ENCODE measurements at regions not wholly inside any gene's neighbourhood (a gene's known extent, or its start where the extent isn't known, plus 50 kb on each side); places are given as distances from the start of the nearest gene placed in this dataset.

- Histone ChIP-seq H2BK12ac (ENCODE audit: low read length) (no peak overlapping the region), H3K4ac (ENCODE audit: low read length) (no peak overlapping the region), H3K9ac (ENCODE audit: low read depth, low read length, poor library complexity) (no peak overlapping the region), H3K4me1 (ENCODE audit: control insufficient read depth in 2 of 2, insufficient read depth in 1 of 2, low read depth in 1 of 2, low read length in 2 of 2) (no peaks in the 10 kb centered on the region), H3K27ac (replicated peaks; ENCODE audit: low read length) (no peak overlapping the region), H3K79me1 (ENCODE audit: low read depth, low read length) (no peaks in the 10 kb centered on the region), H3K27me3 (ENCODE audit: control insufficient read depth in 3 of 3, insufficient read depth in 3 of 3, low read depth in 1 of 3, low read length in 3 of 3) (no peaks in the 10 kb centered on the region), H3K9me3 (replicated peaks in 1 of 2; ENCODE audit: control insufficient read depth in 2 of 2, insufficient read depth in 1 of 2, low read depth in 1 of 2, low read length in 2 of 2) (no peaks in the 10 kb centered on the region), H2BK15ac (ENCODE audit: low read length) (no peak overlapping the region), H3K18ac (ENCODE audit: low read length) (no peak overlapping the region), H3K23ac (ENCODE audit: low read depth, low read length, poor library complexity) (no peak overlapping the region), H3K4me2 (ENCODE audit: insufficient read depth, low read length, poor library complexity, severe bottlenecking) (no peak overlapping the region), H2AK5ac (ENCODE audit: low read depth, low read length) (no peak overlapping the region), H4K8ac (ENCODE audit: low read depth, low read length) (no peak overlapping the region), H2AFZ (ENCODE audit: low read length) (no peak overlapping the region), H3K4me3 (ENCODE audit: low read length in 2 of 2) (no peak overlapping the region), H2BK5ac (ENCODE audit: low read length) (no peak overlapping the region), H4K91ac (ENCODE audit: low read depth, low read length, poor library complexity) (no peak overlapping the region), H3K36me3 (replicated peaks in 1 of 2; ENCODE audit: control insufficient read depth in 2 of 2, insufficient read depth in 2 of 2, low read length in 2 of 2) (no peaks in the 10 kb centered on the region), H2BK120ac (ENCODE audit: low read depth, low read length) (no peak overlapping the region), H3K14ac (ENCODE audit: low read length) (no peak overlapping the region)
- no CpG with 5 or more reads among the region's 2 CpGs for WGBS, 2 donors (ENCODE audit: extremely low coverage in 2 of 2, insufficient read length in 2 of 2, insufficient replicate concordance in 1 of 2)
- no peak for DNase-seq (ENCODE audit: low spot score)
Measured at GRCh38 chrX:113457719-113458118, 617.1 kb upstream of the AMOT start.

GRCh38 chrX:113455582-113455981, 615.0 kb upstream of the AMOT start:
- Histone ChIP-seq H3K4me3 (ENCODE audit: low read length in 2 of 2) (no peak overlapping the region), H3K23ac (ENCODE audit: low read depth, low read length, poor library complexity) (no peak overlapping the region), H3K36me3 (replicated peaks in 1 of 2; ENCODE audit: control insufficient read depth in 2 of 2, insufficient read depth in 2 of 2, low read length in 2 of 2) (no peaks in the 10 kb centered on the region), H3K9me3 (replicated peaks in 1 of 2; ENCODE audit: control insufficient read depth in 2 of 2, insufficient read depth in 1 of 2, low read depth in 1 of 2, low read length in 2 of 2) (no peaks in the 10 kb centered on the region), H2AFZ (ENCODE audit: low read length) (no peak overlapping the region), H2AK5ac (ENCODE audit: low read depth, low read length) (no peak overlapping the region), H3K9ac (ENCODE audit: low read depth, low read length, poor library complexity) (no peak overlapping the region), H3K4me1 (ENCODE audit: control insufficient read depth in 2 of 2, insufficient read depth in 1 of 2, low read depth in 1 of 2, low read length in 2 of 2) (no peaks in the 10 kb centered on the region), H4K8ac (ENCODE audit: low read depth, low read length) (no peak overlapping the region), H2BK120ac (ENCODE audit: low read depth, low read length) (no peak overlapping the region), H3K27ac (replicated peaks; ENCODE audit: low read length) (no peak overlapping the region), H3K4me2 (ENCODE audit: insufficient read depth, low read length, poor library complexity, severe bottlenecking) (no peak overlapping the region), H3K27me3 (ENCODE audit: control insufficient read depth in 3 of 3, insufficient read depth in 3 of 3, low read depth in 1 of 3, low read length in 3 of 3) (no peaks in the 10 kb centered on the region), H2BK12ac (ENCODE audit: low read length) (no peak overlapping the region), H2BK15ac (ENCODE audit: low read length) (no peak overlapping the region), H3K4ac (ENCODE audit: low read length) (no peak overlapping the region), H4K91ac (ENCODE audit: low read depth, low read length, poor library complexity) (no peak overlapping the region), H2BK5ac (ENCODE audit: low read length) (no peak overlapping the region), H3K79me1 (ENCODE audit: low read depth, low read length) (no peaks in the 10 kb centered on the region), H3K18ac (ENCODE audit: low read length) (no peak overlapping the region), H3K14ac (ENCODE audit: low read length) (no peak overlapping the region)
- no peak for DNase-seq (ENCODE audit: low spot score)

GRCh38 chrX:113429011-113429410, 588.4 kb upstream of the AMOT start:
- no peak for DNase-seq (ENCODE audit: low spot score)
- H3K4me1 ChIP-seq (ENCODE audit: control insufficient read depth in 2 of 2, insufficient read depth in 1 of 2, low read depth in 1 of 2, low read length in 2 of 2) = no peaks in the 10 kb centered on the region

GRCh38 chrX:113422323-113422722, 581.7 kb upstream of the AMOT start:
- no CpG with 5 or more reads among the region's 4 CpGs for WGBS, 2 donors (ENCODE audit: extremely low coverage in 2 of 2, insufficient read length in 2 of 2, insufficient replicate concordance in 1 of 2)
- Histone ChIP-seq H3K9ac (ENCODE audit: low read depth, low read length, poor library complexity) (no peak overlapping the region), H3K18ac (ENCODE audit: low read length) (no peak overlapping the region), H3K4ac (ENCODE audit: low read length) (no peak overlapping the region), H2AFZ (ENCODE audit: low read length) (no peak overlapping the region), H3K79me1 (ENCODE audit: low read depth, low read length) (no peaks in the 10 kb centered on the region), H3K23ac (ENCODE audit: low read depth, low read length, poor library complexity) (no peak overlapping the region), H2AK5ac (ENCODE audit: low read depth, low read length) (no peak overlapping the region), H3K4me2 (ENCODE audit: insufficient read depth, low read length, poor library complexity, severe bottlenecking) (no peak overlapping the region), H2BK12ac (ENCODE audit: low read length) (no peak overlapping the region), H4K91ac (ENCODE audit: low read depth, low read length, poor library complexity) (no peak overlapping the region), H3K27ac (replicated peaks; ENCODE audit: low read length) (no peak overlapping the region), H2BK120ac (ENCODE audit: low read depth, low read length) (no peak overlapping the region), H3K36me3 (replicated peaks in 1 of 2; ENCODE audit: control insufficient read depth in 2 of 2, insufficient read depth in 2 of 2, low read length in 2 of 2) (no peaks in the 10 kb centered on the region), H3K27me3 (ENCODE audit: control insufficient read depth in 3 of 3, insufficient read depth in 3 of 3, low read depth in 1 of 3, low read length in 3 of 3) (no peaks in the 10 kb centered on the region), H3K4me1 (ENCODE audit: control insufficient read depth in 2 of 2, insufficient read depth in 1 of 2, low read depth in 1 of 2, low read length in 2 of 2) (no peaks in the 10 kb centered on the region), H2BK5ac (ENCODE audit: low read length) (no peak overlapping the region), H3K4me3 (ENCODE audit: low read length in 2 of 2) (no peak overlapping the region), H2BK15ac (ENCODE audit: low read length) (no peak overlapping the region), H3K9me3 (replicated peaks in 1 of 2; ENCODE audit: control insufficient read depth in 2 of 2, insufficient read depth in 1 of 2, low read depth in 1 of 2, low read length in 2 of 2) (no peaks in the 10 kb centered on the region), H4K8ac (ENCODE audit: low read depth, low read length) (no peak overlapping the region), H3K14ac (ENCODE audit: low read length) (no peak overlapping the region)
- no peak for DNase-seq (ENCODE audit: low spot score)

More at GRCh38 chrX:113429011-113429410, 588.4 kb upstream of the AMOT start:
- no peak overlapping the region for H3K4me2 ChIP-seq (ENCODE audit: insufficient read depth, low read length, poor library complexity, severe bottlenecking)
- no peak overlapping the region for H2AFZ ChIP-seq (ENCODE audit: low read length)
- no peaks in the 10 kb centered on the region for H3K9me3 ChIP-seq (replicated peaks in 1 of 2; ENCODE audit: control insufficient read depth in 2 of 2, insufficient read depth in 1 of 2, low read depth in 1 of 2, low read length in 2 of 2)
- H3K79me1 ChIP-seq (ENCODE audit: low read depth, low read length) = no peaks in the 10 kb centered on the region
- no peak overlapping the region for H2BK12ac ChIP-seq (ENCODE audit: low read length)
- no peak overlapping the region for H3K18ac ChIP-seq (ENCODE audit: low read length)
- no peak overlapping the region for H2BK5ac ChIP-seq (ENCODE audit: low read length)
- no peak overlapping the region for H4K8ac ChIP-seq (ENCODE audit: low read depth, low read length)
- H4K91ac ChIP-seq (ENCODE audit: low read depth, low read length, poor library complexity) = no peak overlapping the region
- H3K36me3 ChIP-seq (replicated peaks in 1 of 2; ENCODE audit: control insufficient read depth in 2 of 2, insufficient read depth in 2 of 2, low read length in 2 of 2) = no peaks in the 10 kb centered on the region
- H3K14ac ChIP-seq (ENCODE audit: low read length) = no peak overlapping the region
- no peaks in the 10 kb centered on the region for H3K27me3 ChIP-seq (ENCODE audit: control insufficient read depth in 3 of 3, insufficient read depth in 3 of 3, low read depth in 1 of 3, low read length in 3 of 3)
- no peak overlapping the region for H3K23ac ChIP-seq (ENCODE audit: low read depth, low read length, poor library complexity)
- no peak overlapping the region for H2BK120ac ChIP-seq (ENCODE audit: low read depth, low read length)
- H3K4ac ChIP-seq (ENCODE audit: low read length) = no peak overlapping the region
- no peak overlapping the region for H3K27ac ChIP-seq (replicated peaks; ENCODE audit: low read length)
- H2AK5ac ChIP-seq (ENCODE audit: low read depth, low read length) = no peak overlapping the region
- no peak overlapping the region for H2BK15ac ChIP-seq (ENCODE audit: low read length)
- H3K4me3 ChIP-seq (ENCODE audit: low read length in 2 of 2) = no peak overlapping the region
- H3K9ac ChIP-seq (ENCODE audit: low read depth, low read length, poor library complexity) = no peak overlapping the region
- WGBS, 2 donors (ENCODE audit: extremely low coverage in 2 of 2, insufficient read length in 2 of 2, insufficient replicate concordance in 1 of 2) = no CpG with 5 or more reads among the region's 1 CpG

Measured in neuronal stem cell (in vitro differentiated cells).